ENCODE measurements at regions not wholly inside any gene's neighbourhood (a gene's known extent, or its start where the extent isn't known, plus 50 kb on each side); places are given as distances from the start of the nearest gene placed in this dataset.

DNA sequence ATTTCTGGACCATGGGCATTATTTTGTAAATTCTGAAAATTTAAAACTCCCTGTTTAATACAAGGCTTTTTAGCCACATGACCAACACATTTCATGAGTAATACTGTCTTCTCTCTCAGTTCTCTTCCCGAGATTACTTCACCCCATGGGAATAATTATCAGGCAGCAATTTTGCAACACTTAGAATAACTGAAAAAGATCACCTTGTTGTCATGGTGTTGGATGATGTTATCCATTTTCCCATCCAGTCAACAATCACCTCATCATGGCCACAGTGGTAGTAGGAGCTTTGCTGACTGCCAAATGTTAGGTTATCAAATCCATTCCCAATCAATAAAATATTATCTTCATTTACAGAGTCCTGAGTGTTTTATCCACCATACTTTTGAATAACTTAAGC, 354.9 kb upstream of the ISL1 start:
- ATAC-seq (no peak), DNase-seq (no peak)
- H3K36me3 ChIP-seq (ENCODE audit: insufficient read depth in 1 of 2, low read depth in 1 of 2), result no peaks in the 10 kb centered on the region
- H3K27me3 ChIP-seq (ENCODE audit: insufficient read depth in 3 of 3, low read length in 2 of 3), result no peaks in the 10 kb centered on the region
- H3K9me3 ChIP-seq, result no peaks in the 10 kb centered on the region
- no peak overlapping the region for H3K27ac ChIP-seq
- TF ChIP-seq, protein P1, sequence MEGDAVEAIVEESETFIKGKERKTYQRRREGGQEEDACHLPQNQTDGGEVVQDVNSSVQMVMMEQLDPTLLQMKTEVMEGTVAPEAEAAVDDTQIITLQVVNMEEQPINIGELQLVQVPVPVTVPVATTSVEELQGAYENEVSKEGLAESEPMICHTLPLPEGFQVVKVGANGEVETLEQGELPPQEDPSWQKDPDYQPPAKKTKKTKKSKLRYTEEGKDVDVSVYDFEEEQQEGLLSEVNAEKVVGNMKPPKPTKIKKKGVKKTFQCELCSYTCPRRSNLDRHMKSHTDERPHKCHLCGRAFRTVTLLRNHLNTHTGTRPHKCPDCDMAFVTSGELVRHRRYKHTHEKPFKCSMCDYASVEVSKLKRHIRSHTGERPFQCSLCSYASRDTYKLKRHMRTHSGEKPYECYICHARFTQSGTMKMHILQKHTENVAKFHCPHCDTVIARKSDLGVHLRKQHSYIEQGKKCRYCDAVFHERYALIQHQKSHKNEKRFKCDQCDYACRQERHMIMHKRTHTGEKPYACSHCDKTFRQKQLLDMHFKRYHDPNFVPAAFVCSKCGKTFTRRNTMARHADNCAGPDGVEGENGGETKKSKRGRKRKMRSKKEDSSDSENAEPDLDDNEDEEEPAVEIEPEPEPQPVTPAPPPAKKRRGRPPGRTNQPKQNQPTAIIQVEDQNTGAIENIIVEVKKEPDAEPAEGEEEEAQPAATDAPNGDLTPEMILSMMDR (IDR thresholded peaks at IDR 0.05), result no peak
- intact Hi-C loops (cut with DNase I), result no loop called here
- H3K4me3 ChIP-seq, result no peak overlapping the region
- WGBS, 3 donors, result 29 to 36% (median 35%) methylated on average over 1 of the region's 1 CpG
- no peaks in the 10 kb centered on the region for H3K4me1 ChIP-seq

DNA sequence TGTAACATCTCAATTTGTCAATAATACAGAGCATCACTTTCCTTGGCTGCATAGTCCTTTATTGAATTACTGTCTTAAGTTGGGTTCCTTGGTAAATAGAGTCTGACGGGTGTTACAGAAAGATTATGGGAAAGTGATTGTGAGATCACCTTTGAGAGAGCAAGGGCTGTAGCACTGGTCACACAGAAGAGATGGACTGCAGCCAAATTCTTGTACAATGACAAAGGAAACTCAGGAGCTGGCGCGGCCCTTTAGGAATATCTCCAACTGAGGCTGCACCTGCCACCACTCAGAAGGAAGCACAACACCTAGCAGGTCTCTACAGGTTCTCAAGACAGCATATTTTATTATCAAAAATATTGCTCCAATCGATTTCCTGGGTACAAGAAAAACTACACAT, 350.0 kb upstream of the ISL1 start:
- Histone ChIP-seq H3K4me3 (no peak overlapping the region), H3K36me3 (ENCODE audit: insufficient read depth in 1 of 2, low read depth in 1 of 2) (no peaks in the 10 kb centered on the region), H3K4me1 (no peaks in the 10 kb centered on the region), H3K27me3 (ENCODE audit: insufficient read depth in 3 of 3, low read length in 2 of 3) (no peaks in the 10 kb centered on the region), H3K27ac (no peak overlapping the region), H3K9me3 (no peaks in the 10 kb centered on the region)
- DNase-seq (no peak), ATAC-seq (no peak)
- TF ChIP-seq, protein P1 (IDR thresholded peaks at IDR 0.05), result no peak
- WGBS, 3 donors, result 61 to 79% (median 71%) methylated on average over 4 of the region's 4 CpGs
- intact Hi-C loops (cut with DNase I), result no loop called here

DNA sequence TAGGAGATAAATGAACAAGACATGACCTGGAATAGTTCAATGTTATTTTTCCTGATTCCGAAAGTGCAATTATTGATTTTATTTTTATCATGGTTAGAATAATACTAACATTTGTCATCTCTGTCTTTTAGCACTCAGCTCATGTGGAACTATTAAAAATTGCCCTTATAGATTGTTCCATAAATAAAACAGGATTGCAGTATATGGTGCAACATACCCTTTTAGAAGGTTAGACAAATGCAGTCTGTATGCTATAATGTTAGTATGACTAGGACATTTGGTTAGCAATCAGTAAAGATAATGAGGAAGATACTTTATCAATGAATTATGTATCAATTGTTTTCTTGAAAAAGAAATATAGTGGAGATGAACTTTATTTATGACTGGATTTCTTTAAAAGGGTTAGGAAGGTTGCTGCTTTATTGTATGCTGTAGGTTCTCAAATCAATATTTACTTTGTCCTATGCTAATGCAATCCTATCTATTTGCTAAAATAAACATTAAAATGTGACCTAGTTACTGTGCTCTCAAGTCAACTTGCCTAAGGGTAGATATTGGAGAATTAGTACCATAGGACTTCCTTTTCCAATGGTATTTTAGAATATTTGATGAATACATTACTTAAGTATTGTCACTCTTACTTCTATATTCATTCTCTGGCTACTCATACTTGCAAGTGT, 348.9 kb upstream of the ISL1 start:
- 97 to 100% (median 98%) methylated on average over 1 of the region's 1 CpG for WGBS, 3 donors
- no peak overlapping the region for H3K4me3 ChIP-seq
- intact Hi-C loops (cut with DNase I), result no loop called here
- ATAC-seq, result no peak
- no peaks in the 10 kb centered on the region for H3K4me1 ChIP-seq
- H3K36me3 ChIP-seq (ENCODE audit: insufficient read depth in 1 of 2, low read depth in 1 of 2), result no peaks in the 10 kb centered on the region
- DNase-seq, result no peak
- H3K9me3 ChIP-seq, result no peaks in the 10 kb centered on the region
- TF ChIP-seq, protein P1 (IDR thresholded peaks at IDR 0.05), result no peak
- no peak overlapping the region for H3K27ac ChIP-seq
- H3K27me3 ChIP-seq (ENCODE audit: insufficient read depth in 3 of 3, low read length in 2 of 3), result no peaks in the 10 kb centered on the region

DNA sequence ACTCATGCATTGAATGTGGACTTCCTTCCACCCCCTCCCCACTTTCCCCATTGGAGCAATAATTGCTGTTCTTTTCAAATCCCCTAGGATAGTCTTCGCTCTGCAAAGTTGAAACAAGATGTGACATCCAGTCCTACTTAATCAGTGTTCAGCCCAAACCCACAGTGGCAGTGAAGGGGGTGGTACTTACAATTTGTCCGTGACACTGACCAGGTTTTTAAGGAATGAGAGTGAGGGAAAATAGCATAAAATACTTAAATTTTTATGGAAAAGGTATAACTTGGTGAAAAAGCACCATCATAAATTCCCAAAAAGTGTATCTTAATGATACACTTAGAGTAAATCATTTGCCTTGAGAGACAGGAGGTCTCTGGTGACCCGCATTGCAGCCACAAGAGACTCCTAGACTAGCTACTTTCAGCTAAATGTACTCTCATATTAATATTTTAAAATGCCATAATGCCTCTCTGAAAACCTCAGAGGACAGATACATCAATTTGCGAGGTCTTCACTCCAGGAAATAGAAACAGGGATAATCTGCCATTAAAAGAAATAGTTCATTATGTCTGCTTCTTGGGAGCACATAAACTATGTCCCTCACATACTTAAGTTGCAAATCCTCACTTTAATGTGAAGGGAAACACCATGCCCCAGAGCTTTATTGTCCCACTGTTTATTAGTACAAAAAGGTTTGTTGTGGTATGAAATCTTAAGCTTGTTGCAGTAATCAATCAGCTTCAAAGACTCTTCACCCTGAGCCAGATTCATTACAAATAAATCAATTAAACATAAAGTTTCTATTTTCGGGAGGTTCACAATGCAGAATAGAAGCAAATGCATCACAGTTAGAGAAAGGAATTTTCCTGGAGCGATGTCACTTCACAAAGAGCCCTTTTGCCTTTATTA, 343.6 kb upstream of the ISL1 start:
- intact Hi-C loops (cut with DNase I), result no loop called here
- WGBS, 3 donors, result 64 to 67% (median 67%) methylated on average over 6 of the region's 6 CpGs
- H3K27ac ChIP-seq, result no peak overlapping the region

More for the DNA sequence above, 343.6 kb upstream of the ISL1 start:
- DNase-seq, result no peak
- Histone ChIP-seq H3K27me3 (ENCODE audit: insufficient read depth in 3 of 3, low read length in 2 of 3) (no peaks in the 10 kb centered on the region), H3K4me1 (no peaks in the 10 kb centered on the region), H3K4me3 (no peak overlapping the region), H3K9me3 (no peaks in the 10 kb centered on the region), H3K36me3 (ENCODE audit: insufficient read depth in 1 of 2, low read depth in 1 of 2) (no peaks in the 10 kb centered on the region)
- no peak for ATAC-seq
- TF ChIP-seq, protein P1 (IDR thresholded peaks at IDR 0.05), result no peak
